ENCODE measurements at regions not wholly inside any gene's neighbourhood (a gene's known extent, or its start where the extent isn't known, plus 50 kb on each side); places are given as distances from the start of the nearest gene placed in this dataset.
"Not testable (repeated sequence)": the region's sequence is repeated elsewhere in the genome, so short reads cannot be mapped to it uniquely, and the experiment has no call there.

- H3K4me3 ChIP-seq (ENCODE audit: low read depth, low read length) = not testable (repeated sequence)
Observed at GRCh38 chr13:87976650-87977049, 305.5 kb downstream of the SLITRK5 start.

GRCh38 chr13:87981416-87981815 is 310.2 kb downstream of the SLITRK5 start:
- H3K4me3 ChIP-seq (ENCODE audit: low read depth, low read length) = no peak overlapping the region

GRCh38 chr13:87982400-87982799 is 311.2 kb downstream of the SLITRK5 start:
- H3K4me3 ChIP-seq (ENCODE audit: low read depth, low read length) = no peak overlapping the region

GRCh38 chr13:87986639-87987250 is 315.6 kb downstream of the SLITRK5 start:
- no peak overlapping the region for H3K4me3 ChIP-seq (ENCODE audit: low read depth, low read length)

- no peak overlapping the region for H3K4me3 ChIP-seq (ENCODE audit: low read depth, low read length)
Observed at GRCh38 chr13:87998081-87998480, 326.9 kb downstream of the SLITRK5 start.

GRCh38 chr13:87999240-87999700 is 328.1 kb downstream of the SLITRK5 start:
- H3K4me3 ChIP-seq (ENCODE audit: low read depth, low read length) = no peak overlapping the region

- H3K4me3 ChIP-seq (ENCODE audit: low read depth, low read length) = no peak overlapping the region
Observed at GRCh38 chr13:87999788-88000187, 328.6 kb downstream of the SLITRK5 start.

GRCh38 chr13:88000239-88000638 is 329.1 kb downstream of the SLITRK5 start:
- no peak overlapping the region for H3K4me3 ChIP-seq (ENCODE audit: low read depth, low read length)

GRCh38 chr13:88000787-88001186 is 329.6 kb downstream of the SLITRK5 start:
- no peak overlapping the region for H3K4me3 ChIP-seq (ENCODE audit: low read depth, low read length)

- no peak overlapping the region for H3K4me3 ChIP-seq (ENCODE audit: low read depth, low read length)
Observed at GRCh38 chr13:88005188-88005587, 334.0 kb downstream of the SLITRK5 start.

GRCh38 chr13:88014527-88014926 is 343.4 kb downstream of the SLITRK5 start:
- no peak overlapping the region for H3K4me3 ChIP-seq (ENCODE audit: low read depth, low read length)

- no peak overlapping the region for H3K4me3 ChIP-seq (ENCODE audit: low read depth, low read length)
Observed at GRCh38 chr13:88022431-88023208, 351.4 kb downstream of the SLITRK5 start.

- no peak overlapping the region for H3K4me3 ChIP-seq (ENCODE audit: low read depth, low read length)
Observed at GRCh38 chr13:88026241-88026640, 355.1 kb downstream of the SLITRK5 start.

- H3K4me3 ChIP-seq (ENCODE audit: low read depth, low read length) = no peak overlapping the region
Observed at GRCh38 chr13:88031980-88032559, 360.9 kb downstream of the SLITRK5 start.

GRCh38 chr13:88036205-88036604 is 365.0 kb downstream of the SLITRK5 start:
- H3K4me3 ChIP-seq (ENCODE audit: low read depth, low read length) = not testable (repeated sequence)

- H3K4me3 ChIP-seq (ENCODE audit: low read depth, low read length) = no peak overlapping the region
Observed at GRCh38 chr13:88042489-88042888, 371.3 kb downstream of the SLITRK5 start.

GRCh38 chr13:88051746-88052482 is 380.7 kb downstream of the SLITRK5 start:
- no peak overlapping the region for H3K4me3 ChIP-seq (ENCODE audit: low read depth, low read length)

- H3K4me3 ChIP-seq (ENCODE audit: low read depth, low read length) = no peak overlapping the region
Observed at GRCh38 chr13:88063741-88064140, 392.6 kb downstream of the SLITRK5 start.

- no peak overlapping the region for H3K4me3 ChIP-seq (ENCODE audit: low read depth, low read length)
Observed at GRCh38 chr13:88066847-88067246, 395.7 kb downstream of the SLITRK5 start.

- no peak overlapping the region for H3K4me3 ChIP-seq (ENCODE audit: low read depth, low read length)
Observed at GRCh38 chr13:88068316-88068715, 397.1 kb downstream of the SLITRK5 start.

GRCh38 chr13:88068975-88069374 is 397.8 kb downstream of the SLITRK5 start:
- no peak overlapping the region for H3K4me3 ChIP-seq (ENCODE audit: low read depth, low read length)

Data from iPS-11a (cell line).